A549 (cell line): ENCODE measurements at regions not wholly inside any gene's neighbourhood (a gene's known extent, or its start where the extent isn't known, plus 50 kb on each side); places are given as distances from the start of the nearest gene placed in this dataset.
"Not testable (repeated sequence)": the region's sequence is repeated elsewhere in the genome, so short reads cannot be mapped to it uniquely, and the experiment has no call there.

Source experiments
- ATAC-seq, 2 experiments: fragments of 200-7000 bp in 1 of 2; fragments of >200 bp in 1 of 2; cut with Nextera tagmentation in 1 of 2; cut with Tn5 transposase in 1 of 2; 3 replicates each; pipeline versions ENCODE4 v1.8.0 to v1.9.1; 2018 to 2020; ENCODE audit warnings: mild to moderate bottlenecking in 1 of 2, moderate library complexity in 1 of 2
- CTCF ChIA-PET: fragments of 300-600 bp; sonication (Branson Sonifier 250); formaldehyde crosslinking; extraction: SDS; loops from one replicate; lab custom pipeline; 2021; ENCODE audit warnings: antibody characterized with exemption, inconsistent platforms; lab: Yijun Ruan, JAX
- POLR2A ChIA-PET: fragments of 350-600 bp; formaldehyde crosslinking; extraction: SDS; loops from one replicate; lab custom pipeline; 2021; ENCODE audit warnings: antibody characterized with exemption, inconsistent platforms; lab: Yijun Ruan, JAX
- DNase-seq, 2 experiments: peaks; one replicate each; pipeline versions ENCODE4 v3.0.0 to v3.0.0-alpha.2; 2011 to 2016; ENCODE audit warnings: low read depth in 1 of 2, low spot score in 1 of 2
- FAIRE-seq: peaks from 2 replicates; lab custom pipeline; 2011; peaks lifted over from hg19 to GRCh38; lab: Jason Lieb, UNC
- H3K27ac ChIP-seq, 2 experiments: fragments of >200 bp; sonication (Bioruptor Twin); formaldehyde crosslinking; 3 replicates each; pipeline ENCODE4 v1.5.1; 2016 to 2017
- H3K4me1 ChIP-seq: fragments of >200 bp; sonication (Bioruptor Twin); formaldehyde crosslinking; 3 replicates; pipeline ENCODE4 v1.6.1; 2016
- H3K4me2 ChIP-seq: fragments of >200 bp; sonication (Bioruptor Twin); formaldehyde crosslinking; 3 replicates; pipeline ENCODE4 v1.6.1; 2016
- H3K4me3 ChIP-seq: fragments of >200 bp; sonication (Bioruptor Twin); formaldehyde crosslinking; 3 replicates; pipeline ENCODE4 v1.5.1; 2016
- H3K9me3 ChIP-seq: fragments of >200 bp; sonication (Bioruptor Twin); formaldehyde crosslinking; 3 replicates; pipeline ENCODE4 v1.6.1; 2016
- FOSL2 ChIP-seq, 2 experiments: fragments of 450-650 bp in 1 of 2; fragments of >200 bp in 1 of 2; sonication (Bioruptor Twin) in 1 of 2; formaldehyde crosslinking; IDR thresholded peaks; 2 replicates each; pipeline versions ENCODE4 v1.5.0 to v1.6.1; 2016 to 2020; ENCODE audit warnings: mild to moderate bottlenecking in 1 of 2, moderate library complexity in 1 of 2
- HEYL ChIP-seq: fragments of 250-450 bp; sonication (Bioruptor Pico); IDR thresholded peaks from 2 replicates; pipeline ENCODE4 v1.8.0; 2021; ENCODE audit warnings: mild to moderate bottlenecking, moderate library complexity
- MAZ ChIP-seq: fragments of 150-350 bp; IDR thresholded peaks from 2 replicates; pipeline ENCODE4 v1.6.1; 2014; ENCODE audit warnings: antibody characterized with exemption, low read depth, low read length, borderline replicate concordance
- RCOR1 ChIP-seq: fragments of 150-350 bp; IDR thresholded peaks from 2 replicates; pipeline ENCODE4 v1.6.1; 2014; ENCODE audit warnings: antibody characterized with exemption, low read length, low read depth
- ZSCAN20 ChIP-seq: fragments of 250-450 bp; sonication (Bioruptor Pico); IDR thresholded peaks from 2 replicates; pipeline ENCODE4 v1.8.0; 2022; ENCODE audit warnings: mild to moderate bottlenecking, moderate library complexity
- WGBS: methylation state at CpG from one replicate; pipeline ENCODE4 v1.1.6; 2017; ENCODE audit errors: missing lambda C conversion rate; 5-methylcytosine and 5-hydroxymethylcytosine counted together
- TF ChIP-seq, protein P1 (sequence below): fragments of 450-650 bp; IDR thresholded peaks from 2 replicates; pipeline ENCODE4 v1.6.1; 2014; ENCODE audit warnings: antibody characterized with exemption

DNA sequence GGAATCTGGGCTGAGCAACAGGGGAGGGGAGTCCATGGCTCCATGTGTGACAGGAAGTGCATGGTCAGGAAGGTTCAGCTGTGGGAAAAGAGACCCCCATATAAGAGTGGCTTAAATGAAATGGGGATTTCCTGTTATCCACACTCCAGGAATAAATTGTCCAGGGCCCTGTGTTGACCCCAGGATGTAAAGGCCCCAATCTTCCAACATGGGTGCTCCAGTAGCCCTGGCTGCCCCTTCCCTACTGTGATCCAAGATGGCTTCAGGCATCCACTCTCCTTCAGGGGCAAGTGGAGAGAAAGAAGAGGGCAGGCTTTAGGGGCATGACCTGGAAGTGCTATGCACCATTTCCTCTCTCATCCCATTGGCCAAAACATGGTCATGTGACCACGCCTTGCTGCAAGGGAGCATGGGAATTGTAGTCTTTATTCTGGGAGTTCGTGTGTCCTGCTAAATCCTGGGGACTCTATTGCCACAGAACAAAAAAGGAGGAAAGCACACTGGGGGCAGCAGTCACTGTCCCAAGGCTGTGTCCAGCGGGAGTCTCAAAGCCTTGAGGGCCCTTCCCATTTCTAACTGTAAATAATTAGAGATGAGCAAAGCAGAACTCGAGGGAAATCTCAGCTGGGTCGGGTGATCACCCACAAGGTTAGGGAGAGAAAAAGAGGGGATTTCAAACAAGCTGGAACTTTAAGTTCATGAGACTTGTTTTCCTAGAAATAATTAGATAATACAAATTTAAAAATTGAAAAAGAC lies 289.2 kb downstream of the ADGRD1 start:
- no peak overlapping the region for H3K4me3 ChIP-seq

DNA sequence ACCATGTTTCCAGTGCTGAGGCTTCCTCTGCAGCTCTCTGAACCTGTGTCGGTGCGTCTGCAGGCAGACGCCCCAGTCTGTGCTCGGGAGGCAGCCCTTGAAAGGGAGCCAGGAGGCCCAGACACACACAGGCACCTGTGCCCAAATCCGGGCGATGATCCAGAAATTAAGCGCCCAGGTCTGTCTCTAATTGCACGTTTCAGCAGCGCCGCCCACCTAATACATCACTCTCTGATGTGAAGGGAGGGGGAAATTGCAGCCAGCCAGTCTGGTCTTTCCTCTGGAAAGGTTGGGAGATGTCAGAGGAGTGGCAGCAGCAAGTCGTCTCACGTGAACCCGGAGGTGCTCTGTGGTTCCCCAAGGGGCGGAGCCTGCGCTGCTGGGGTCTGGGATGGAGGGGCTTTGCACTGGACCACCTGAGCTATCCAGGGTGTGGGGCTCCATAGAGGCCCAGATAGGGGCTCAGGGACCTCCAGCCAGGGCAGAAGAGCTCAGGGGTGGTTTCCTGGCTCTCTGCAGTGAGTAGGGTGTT lies 290.5 kb downstream of the ADGRD1 start:
- FAIRE-seq, H3K4me2 ChIP-seq, DNase-seq, CTCF ChIA-PET, H3K4me3 ChIP-seq, POLR2A ChIA-PET, H3K27ac ChIP-seq, ATAC-seq: not testable (repeated sequence)
- peaks cover 13% of the 10 kb centered on the region for H3K4me1 ChIP-seq
- WGBS = 96% methylated on average over 5 of the region's 15 CpGs
- peaks cover 19% of the 10 kb centered on the region for H3K9me3 ChIP-seq

More for the DNA sequence above, 289.2 kb downstream of the ADGRD1 start:
- H3K4me2 ChIP-seq = no peak overlapping the region
- FAIRE-seq (no peak), ATAC-seq (peak; percentile 36 to 92; a peak in 4 of 6 replicates), DNase-seq (peak; percentile 77 to 94)
- TF ChIP-seq, protein P1, sequence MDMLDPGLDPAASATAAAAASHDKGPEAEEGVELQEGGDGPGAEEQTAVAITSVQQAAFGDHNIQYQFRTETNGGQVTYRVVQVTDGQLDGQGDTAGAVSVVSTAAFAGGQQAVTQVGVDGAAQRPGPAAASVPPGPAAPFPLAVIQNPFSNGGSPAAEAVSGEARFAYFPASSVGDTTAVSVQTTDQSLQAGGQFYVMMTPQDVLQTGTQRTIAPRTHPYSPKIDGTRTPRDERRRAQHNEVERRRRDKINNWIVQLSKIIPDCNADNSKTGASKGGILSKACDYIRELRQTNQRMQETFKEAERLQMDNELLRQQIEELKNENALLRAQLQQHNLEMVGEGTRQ = peak; percentile 86
- TF ChIP-seq ZSCAN20 (CRISPR knock-in tag) = peak; percentile 56; the same call in 1 of the 2 replicates
- TF ChIP-seq HEYL (CRISPR knock-in tag) = 0 out of 2 replicates have a peak, but pooled peaks have one; percentile 53
- no peak for TF ChIP-seq RCOR1
- no peak for TF ChIP-seq FOSL2 (IDR thresholded peaks at IDR 0.05)
- TF ChIP-seq FOSL2 (CRISPR knock-in tag; IDR thresholded peaks at IDR 0.05) = 0 out of 2 replicates have a peak, but pooled peaks have one; percentile 5
- TF ChIP-seq MAZ = no peak
- H3K9me3 ChIP-seq = peaks cover 19% of the 10 kb centered on the region
- 64% methylated on average over 5 of the region's 5 CpGs for WGBS
- H3K4me1 ChIP-seq = peaks cover 8% of the 10 kb centered on the region
- CTCF ChIA-PET = no interaction called here
- peak overlapping the region; percentile 4 to 79; a peak in 3 of 6 replicates for H3K27ac ChIP-seq
- POLR2A ChIA-PET = no interaction called here

DNA sequence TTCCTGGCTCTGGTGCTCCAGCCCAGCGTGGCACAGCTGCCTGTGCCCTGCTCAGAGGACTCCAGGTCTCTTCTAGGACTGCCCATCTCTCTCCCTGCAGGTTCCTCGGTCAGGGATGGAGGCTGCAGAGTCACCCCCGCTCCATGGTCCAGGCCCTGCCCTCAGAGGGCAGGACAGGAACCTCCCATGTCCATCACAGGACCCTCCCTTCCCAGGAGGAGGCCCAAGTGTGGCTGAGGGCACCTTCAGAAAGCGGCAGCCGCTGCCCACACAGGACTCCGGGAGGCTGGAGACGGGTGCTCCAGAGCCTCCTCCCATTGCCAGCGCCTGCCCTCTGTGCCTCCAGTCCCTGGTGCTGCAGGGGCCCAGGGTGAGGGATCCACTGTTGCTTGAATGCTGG lies 291.5 kb downstream of the ADGRD1 start:
- peaks cover 22% of the 10 kb centered on the region for H3K4me1 ChIP-seq
- FAIRE-seq, CTCF ChIA-PET: not testable (repeated sequence)

DNA sequence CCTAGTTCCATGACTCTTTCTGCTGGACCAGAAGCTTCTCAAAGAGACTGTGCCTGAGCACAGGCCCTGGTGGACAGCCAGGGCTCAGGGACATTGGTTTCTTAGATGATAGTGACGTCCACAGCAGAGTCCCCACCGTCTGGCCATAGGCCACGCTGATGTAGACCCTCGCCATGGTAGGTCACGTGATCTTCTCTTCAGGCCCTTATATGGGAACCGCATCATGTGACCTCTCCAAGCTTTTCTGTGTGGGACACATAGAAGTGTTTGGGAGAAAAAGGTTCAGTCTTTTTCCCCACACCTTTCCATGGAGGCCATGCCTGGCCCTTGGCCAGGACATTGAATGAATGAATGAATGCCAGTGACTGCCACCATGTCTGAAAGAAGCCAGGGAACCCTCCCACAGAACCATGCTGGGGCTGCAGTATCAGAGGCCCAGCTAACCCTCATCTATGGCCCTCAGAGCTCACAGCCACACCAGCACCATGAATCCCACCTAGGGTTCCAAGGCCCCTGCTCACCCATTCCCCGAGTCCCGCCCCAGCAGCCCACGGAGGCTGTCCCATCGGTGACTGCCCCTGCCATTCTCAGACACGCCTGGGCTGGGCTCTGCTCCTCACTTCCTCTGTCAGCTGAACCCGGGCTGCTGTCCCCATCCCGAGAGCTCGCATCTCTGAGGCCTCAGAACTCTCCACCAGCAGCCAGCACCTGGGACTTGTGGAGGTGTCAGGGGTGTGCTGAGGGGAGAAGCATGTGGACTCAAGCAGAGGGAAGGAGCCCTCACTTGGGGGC lies 292.1 kb downstream of the ADGRD1 start:
- TF ChIP-seq RCOR1 = no peak
- TF ChIP-seq, protein P1 = peak; percentile 43; the same call in 1 of the 2 replicates
- ATAC-seq (no peak), DNase-seq (no peak), FAIRE-seq (no peak)
- H3K9me3 ChIP-seq = peaks cover 19% of the 10 kb centered on the region
- H3K27ac ChIP-seq = peak overlapping the region; percentile 31 to 66; a peak in 4 of 6 replicates
- peaks cover 28% of the 10 kb centered on the region for H3K4me1 ChIP-seq
- ChIA-PET POLR2A (no interaction called here), CTCF (no interaction called here)
- no peak overlapping the region for H3K4me3 ChIP-seq
- 78% methylated on average over 10 of the region's 14 CpGs for WGBS
- H3K4me2 ChIP-seq = no peak overlapping the region

More for the DNA sequence above, 291.5 kb downstream of the ADGRD1 start:
- Histone ChIP-seq H3K9me3 (peaks cover 19% of the 10 kb centered on the region), H3K27ac (peak overlapping the region in 1 of 2 experiments; percentile 66; a peak in 3 of 6 replicates)
- DNase-seq, POLR2A ChIA-PET, ATAC-seq, H3K4me2 ChIP-seq, H3K4me3 ChIP-seq: not testable (repeated sequence)
- WGBS = 81% methylated on average over 3 of the region's 8 CpGs

DNA sequence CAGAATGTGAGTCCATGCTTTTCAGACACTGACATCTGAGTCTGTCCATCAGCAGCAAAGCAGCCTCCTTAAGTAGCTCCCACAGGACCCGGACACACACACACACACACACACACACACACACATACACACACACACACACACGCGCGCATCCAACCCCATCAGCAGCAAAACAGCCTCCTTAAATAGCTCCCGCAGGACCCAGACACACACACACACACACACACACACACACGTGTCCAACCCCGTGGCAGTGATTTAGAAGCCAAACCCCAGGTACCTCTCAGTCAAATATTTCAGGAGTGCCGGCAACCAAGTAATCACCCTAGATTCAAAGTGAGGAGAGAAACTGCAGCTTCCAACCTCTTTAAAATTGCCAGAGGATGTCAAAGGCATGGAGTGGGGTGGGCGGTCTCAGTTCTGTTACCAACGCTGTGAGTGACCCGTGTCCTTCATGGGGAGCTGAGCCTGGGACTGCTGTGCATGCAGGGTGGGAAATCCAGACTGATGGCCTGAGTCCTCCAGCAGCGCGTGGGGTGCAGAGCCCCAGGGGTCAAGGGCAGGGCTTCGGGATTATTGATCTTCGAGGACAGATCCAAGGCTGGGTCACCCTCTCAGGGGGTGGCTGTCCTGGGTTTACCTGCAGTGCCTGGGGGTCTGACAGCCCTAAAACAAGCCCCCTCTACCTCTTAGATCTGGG lies 293.5 kb downstream of the ADGRD1 start:
- ATAC-seq, FAIRE-seq: not testable (repeated sequence)

DNA sequence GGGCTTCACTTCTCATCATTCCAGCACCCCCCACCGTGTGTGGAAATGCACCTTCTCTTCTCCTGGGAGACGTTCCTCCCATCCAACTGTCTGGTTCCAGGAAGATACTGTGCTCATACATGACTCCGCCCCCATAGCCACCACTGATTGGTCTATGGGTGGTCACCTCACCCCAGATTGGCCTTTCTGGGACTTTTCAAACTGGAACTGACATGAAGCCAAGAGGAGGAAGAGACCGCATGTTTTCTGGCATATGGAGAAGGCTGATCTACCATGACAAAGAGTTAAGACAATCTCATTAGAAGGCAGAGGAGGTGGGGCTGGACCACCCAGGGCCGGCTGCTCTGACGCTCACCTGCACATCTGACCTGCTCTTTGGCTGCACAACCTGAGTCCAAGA lies 294.2 kb downstream of the ADGRD1 start:
- H3K4me2 ChIP-seq, POLR2A ChIA-PET, H3K9me3 ChIP-seq, H3K4me3 ChIP-seq, FAIRE-seq, CTCF ChIA-PET, ATAC-seq, DNase-seq: not testable (repeated sequence)
- Histone ChIP-seq H3K4me1 (peaks cover 49% of the 10 kb centered on the region), H3K27ac (peak overlapping the region; percentile 83 to 87)
- WGBS = 65% methylated on average over 6 of the region's 6 CpGs

More for the DNA sequence above, 293.5 kb downstream of the ADGRD1 start:
- 79% methylated on average over 15 of the region's 15 CpGs for WGBS
- CTCF ChIA-PET, H3K4me3 ChIP-seq, H3K4me2 ChIP-seq, DNase-seq, H3K9me3 ChIP-seq, POLR2A ChIA-PET: not testable (repeated sequence)
- Histone ChIP-seq H3K27ac (peak overlapping the region in 1 of 2 experiments; percentile 87; a peak in 2 of 6 replicates), H3K4me1 (peaks cover 42% of the 10 kb centered on the region)
